Fibroblast of peridontal ligament (primary cell): ENCODE measurements at regions not wholly inside any gene's neighbourhood (a gene's known extent, or its start where the extent isn't known, plus 50 kb on each side); places are given as distances from the start of the nearest gene placed in this dataset.
A peak's percentile ranks its signal among the peaks of the same experiment; 100 is the strongest.
"Not testable (repeated sequence)": the region's sequence is repeated elsewhere in the genome, so short reads cannot be mapped to it uniquely, and the experiment has no call there.

Source experiments
- DNase-seq: peaks from one replicate; pipeline ENCODE4 v3.0.0-alpha.2; 2010; ENCODE audit errors: extremely low read depth

DNA sequence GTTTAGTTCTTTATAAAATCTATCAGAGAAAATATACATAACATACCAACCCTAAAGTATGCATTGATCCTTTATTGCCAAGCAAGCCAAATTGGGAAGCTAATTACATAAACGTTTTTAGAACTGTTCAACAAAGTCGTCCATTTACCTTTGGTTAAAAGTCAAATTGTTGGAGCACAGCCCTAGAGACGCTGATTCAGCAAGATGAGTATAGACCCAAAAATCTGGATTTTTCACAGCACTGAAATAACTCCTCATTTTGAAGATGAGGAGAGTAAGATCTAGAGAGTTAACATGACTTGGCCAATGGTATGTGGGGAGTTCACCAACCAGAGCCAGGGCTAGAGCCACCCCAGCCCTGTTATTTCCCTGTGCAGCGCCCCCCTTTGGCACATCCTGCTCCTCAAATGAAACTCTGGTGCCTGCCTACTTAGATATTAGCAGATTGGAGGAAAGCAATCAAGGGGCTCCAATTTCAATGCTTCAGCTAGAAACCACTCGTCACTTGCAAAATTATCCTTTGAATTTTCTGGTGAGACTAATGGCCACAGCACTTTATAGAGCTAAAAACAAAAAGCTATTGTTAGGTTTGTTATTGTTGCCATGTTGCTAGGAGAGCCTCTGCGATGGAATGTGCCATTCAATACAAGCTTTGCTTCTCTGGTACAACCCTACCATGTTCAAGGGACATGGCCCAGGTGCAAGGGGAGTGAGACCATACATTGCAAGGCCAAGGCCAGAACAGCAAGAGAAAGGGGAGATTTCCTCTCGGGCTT is 132.6 kb upstream of the ZEB1 start:
- no peak for DNase-seq

DNA sequence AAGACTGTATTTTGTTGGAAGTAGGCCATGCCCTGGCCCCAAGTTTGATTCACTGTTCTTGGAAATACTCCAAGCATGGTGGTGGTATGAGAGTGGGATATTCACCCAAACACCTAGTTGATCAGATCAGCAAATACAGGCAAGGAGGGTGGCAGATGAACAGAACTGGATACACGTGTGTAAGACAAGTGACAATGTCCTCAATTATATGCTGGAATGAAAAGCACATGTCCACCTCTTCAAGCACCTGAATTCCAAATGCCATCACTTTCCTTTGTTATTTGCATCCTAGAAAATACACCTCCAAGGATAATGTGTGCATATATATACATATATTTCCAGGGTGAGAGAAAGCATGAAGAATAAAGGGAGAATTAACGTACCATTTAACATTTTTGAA is 131.8 kb upstream of the ZEB1 start:
- no peak for DNase-seq

DNA sequence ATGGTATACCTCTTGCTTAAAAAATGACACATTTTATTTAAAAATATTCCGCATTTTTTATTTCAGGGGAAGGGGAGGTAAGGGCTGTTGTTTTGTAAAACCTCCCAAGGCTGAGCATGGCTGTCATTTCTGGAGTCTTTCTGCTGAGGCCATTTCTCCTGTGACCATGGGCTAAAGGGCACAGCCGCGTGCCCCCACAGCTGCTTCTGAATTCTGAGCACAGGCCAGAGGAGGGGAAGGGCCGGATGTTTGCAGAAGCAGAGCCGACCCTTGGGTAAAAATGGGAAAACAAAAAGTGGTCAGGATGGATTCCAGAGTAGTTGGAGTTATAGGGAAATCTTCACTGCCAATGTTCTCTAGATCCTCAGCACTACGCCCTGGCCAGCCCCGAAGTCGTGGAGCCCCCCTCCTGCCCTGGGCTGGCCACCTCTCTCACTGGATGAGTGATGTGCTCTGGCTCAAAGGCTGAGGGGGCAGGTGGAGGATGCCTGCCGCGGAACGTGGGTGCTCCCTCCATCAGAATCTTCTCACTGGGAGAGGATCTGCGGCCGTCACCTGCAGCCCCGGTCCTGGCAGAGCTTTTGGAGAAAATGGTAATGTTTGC is 131.3 kb upstream of the ZEB1 start:
- no peak for DNase-seq

GRCh38 chr10:31188792-31189406 is 130.1 kb upstream of the ZEB1 start:
- peak; percentile 48 for DNase-seq

DNA sequence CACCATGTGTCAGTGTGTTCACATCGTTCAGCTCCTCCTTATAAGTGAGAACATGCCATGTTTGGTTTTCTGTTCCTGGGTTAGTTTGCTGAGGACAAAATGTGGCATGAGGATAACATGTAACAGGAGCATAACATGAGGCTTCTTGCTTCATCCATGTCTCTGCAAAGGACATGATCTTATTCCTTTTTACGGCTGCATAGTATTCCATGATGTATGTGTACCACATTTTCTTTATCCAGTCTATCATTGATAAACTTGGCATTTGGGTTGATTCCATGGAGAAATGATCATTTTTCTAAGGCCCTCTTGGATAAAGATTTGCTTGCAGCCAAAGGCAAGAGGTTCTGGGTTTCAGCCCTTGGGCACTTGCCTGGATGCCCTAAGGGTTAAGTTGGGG is 128.5 kb upstream of the ZEB1 start:
- no peak for DNase-seq

- DNase-seq: no peak
Measured at GRCh38 chr10:31192475-31192874, 126.5 kb upstream of the ZEB1 start.

- no peak for DNase-seq
Measured at GRCh38 chr10:31194986-31195385, 124.0 kb upstream of the ZEB1 start.

DNA sequence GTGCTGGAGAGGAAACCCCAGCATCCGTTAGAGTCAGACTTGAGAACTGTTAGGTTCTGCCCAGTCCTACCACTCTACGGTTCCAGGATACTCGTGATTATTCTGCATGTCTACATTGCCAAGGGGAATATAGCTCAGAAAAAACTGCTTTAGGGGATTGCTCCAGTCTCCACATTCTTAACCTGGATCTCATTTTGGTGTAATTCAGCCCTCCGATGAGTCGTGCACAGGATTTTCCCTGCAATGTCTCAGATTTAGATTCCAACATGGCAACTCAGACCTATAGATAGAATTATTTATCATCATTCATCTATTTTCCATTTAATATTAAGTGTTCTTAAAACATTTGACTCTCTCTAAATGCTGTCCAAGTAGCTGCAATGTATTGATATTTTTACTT is 121.1 kb upstream of the ZEB1 start:
- peak; percentile 50 for DNase-seq

DNA sequence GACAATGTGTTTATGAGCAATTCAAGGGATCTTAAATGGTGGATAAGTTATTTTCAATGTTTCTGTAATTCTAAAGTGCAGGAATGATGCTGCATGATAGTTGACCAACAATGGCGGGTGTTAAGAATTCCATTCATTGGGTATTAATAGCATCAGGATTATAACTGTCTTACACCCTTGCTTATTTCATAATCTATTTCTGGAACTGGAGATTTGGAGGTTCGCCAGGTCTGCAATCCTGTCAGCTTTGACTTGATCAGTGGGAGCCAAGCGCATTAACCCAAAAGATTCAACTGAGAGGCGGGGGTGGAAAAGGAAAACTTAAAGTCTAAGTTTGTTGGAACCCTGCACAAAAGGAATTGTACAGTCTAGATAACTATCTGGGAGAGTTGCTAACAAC is 114.9 kb upstream of the ZEB1 start:
- peak; percentile 27 for DNase-seq

GRCh38 chr10:31207636-31208035 is 111.4 kb upstream of the ZEB1 start:
- DNase-seq: peak; percentile 58

DNA sequence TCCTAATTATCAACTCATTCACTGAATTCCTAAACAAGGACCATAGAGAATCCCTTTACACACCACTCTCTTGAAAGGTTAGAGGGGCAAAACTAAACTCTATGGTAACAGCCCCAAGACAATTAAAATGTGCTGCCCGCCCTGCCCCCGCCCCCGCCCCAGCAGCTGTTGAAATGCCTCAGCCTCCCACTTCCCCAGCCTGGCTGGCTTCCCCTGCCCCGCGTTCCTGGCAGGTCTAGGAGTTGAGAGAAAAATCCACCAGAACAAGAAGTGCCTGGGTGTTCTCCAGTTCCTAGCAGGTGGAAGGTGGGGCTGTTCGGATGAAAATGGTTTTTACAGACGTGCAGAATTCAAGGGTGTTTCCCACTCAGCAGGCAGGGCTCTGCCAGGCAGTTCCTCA is 109.5 kb upstream of the ZEB1 start:
- DNase-seq: no peak

GRCh38 chr10:31210190-31210589 is 108.8 kb upstream of the ZEB1 start:
- DNase-seq: no peak

GRCh38 chr10:31213959-31214358 is 105.1 kb upstream of the ZEB1 start:
- no peak for DNase-seq

DNA sequence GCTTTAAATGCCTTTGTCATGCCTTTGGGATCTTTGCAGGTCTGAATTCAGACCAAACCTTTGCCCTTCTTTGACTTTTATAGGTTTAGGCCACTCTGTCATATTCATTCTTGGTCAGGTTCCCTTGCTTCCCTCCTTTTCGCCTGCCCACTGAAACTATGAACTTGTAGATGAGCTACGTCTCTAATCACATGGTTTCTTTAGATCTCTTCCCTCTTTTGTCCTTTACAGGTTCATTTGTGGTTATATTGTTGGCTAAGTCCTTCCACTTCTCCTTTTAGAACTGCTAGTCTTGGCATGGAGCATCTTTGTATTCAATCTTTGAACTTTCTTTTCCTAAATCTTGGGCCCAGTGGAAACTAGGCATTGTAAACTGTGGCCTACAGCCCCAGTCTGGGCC is 104.0 kb upstream of the ZEB1 start:
- no peak for DNase-seq

DNA sequence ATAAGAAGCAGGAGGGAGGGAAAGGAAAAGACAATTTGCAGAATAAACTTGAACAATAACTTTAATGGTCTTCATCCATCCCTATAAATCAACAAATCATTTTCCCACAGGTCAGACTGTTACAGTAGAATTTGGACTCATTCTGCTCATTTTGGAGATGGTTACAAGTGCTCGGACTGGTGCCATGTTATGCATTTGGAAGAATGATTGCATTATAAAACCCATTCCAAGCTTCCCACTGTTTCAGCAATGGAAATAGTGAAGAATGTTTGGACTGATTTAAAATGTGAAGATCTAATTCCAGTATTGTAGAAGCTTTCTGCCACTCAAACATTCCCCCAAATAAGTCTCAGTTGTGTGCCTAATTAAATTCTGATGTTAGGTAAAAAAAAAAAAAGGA is 99.7 kb upstream of the ZEB1 start:
- DNase-seq: no peak

- not testable (repeated sequence) for DNase-seq
Measured at GRCh38 chr10:31228780-31229179, 90.2 kb upstream of the ZEB1 start.

DNA sequence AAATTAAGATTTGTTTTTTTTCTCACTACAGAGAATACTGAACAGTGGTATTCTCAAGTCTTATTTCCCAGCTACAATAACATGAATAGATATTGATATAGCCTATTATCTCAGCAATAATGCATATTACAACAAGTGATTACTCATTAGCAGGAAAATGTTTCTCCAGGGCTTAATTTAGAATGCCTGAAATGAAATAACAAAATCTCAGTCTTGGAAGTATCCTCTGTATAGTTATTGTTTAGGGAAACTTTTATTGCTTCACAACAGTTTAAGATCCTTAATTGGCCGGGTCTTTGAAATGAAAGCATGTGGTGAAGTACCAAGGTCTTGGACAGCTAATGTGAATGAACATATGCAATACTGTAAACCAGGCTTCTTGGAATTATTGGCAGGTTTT is 79.1 kb upstream of the ZEB1 start:
- DNase-seq: no peak

- peak; percentile 85 for DNase-seq
Measured at GRCh38 chr10:31242902-31243301, 76.1 kb upstream of the ZEB1 start.

DNA sequence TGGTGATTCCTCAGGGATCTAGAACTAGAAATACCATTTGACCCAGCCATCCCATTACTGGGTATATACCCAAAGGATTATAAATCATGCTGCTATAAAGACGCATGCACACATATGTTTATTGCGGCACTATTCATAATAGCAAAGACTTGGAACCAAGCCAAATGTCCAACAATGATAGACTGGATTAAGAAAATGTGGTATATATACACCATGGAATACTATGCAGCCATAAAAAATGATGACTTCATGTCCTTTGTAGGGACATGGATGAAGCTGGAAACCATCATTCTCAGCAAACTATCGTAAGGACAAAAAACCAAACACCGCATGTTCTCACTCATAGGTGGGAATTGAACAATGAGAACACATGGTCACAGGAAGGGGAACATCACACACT is 67.9 kb upstream of the ZEB1 start:
- not testable (repeated sequence) for DNase-seq

DNA sequence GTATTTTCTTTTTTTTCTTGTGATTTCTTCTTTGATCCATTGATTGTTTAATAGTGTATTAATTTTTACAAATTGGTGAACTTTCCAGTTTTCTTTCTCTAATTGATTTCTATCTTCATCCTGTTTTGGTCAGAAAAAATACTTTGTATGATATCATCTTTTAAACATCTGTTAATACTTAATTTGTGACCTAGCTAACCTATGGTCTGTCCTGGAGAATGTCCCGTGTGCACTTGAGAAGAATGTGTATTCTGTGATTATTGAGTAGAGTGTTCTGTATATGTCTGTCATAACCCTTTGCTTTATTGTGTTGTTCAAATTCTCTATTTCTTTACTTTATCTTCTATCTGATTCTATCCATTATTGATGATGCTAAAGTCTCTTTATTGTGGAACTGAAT is 65.8 kb upstream of the ZEB1 start:
- no peak for DNase-seq

DNA sequence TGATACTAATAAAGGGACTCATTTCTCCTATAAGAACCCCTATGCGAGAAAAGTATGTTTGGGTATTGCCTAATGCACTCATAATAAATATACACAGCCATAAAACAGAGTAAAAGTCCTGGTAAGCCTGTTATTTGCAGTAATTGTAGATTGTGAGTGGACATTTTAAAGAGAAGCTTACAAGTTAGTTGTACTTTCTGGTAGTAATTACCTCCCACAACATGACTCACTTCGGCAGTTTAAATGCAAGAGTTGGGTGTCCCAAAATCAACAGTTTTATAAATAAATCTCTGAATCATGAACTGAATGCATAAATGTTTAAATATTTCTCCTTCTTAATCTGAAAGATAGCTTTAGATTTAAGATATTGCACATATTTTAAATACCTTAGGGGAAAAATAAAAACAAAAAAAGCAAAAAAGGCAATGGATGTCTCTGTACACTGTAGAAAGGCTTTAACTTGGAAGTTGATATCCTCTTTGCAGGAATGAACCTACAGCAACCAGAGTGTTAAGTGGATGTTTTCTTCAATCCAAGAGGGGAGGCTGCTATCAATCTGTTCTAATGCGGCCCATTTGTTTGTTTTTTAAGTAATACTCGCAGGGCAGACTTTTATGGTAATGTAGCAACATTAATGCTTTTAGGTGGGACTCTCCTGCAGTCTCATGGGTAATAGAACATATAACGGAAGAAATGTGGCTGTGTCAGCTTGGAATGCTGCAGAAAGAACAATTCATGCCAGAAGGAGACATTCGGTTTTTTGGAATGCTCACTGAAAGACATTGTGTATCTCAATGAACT is 57.3 kb upstream of the ZEB1 start:
- DNase-seq: peak; percentile 94

DNA sequence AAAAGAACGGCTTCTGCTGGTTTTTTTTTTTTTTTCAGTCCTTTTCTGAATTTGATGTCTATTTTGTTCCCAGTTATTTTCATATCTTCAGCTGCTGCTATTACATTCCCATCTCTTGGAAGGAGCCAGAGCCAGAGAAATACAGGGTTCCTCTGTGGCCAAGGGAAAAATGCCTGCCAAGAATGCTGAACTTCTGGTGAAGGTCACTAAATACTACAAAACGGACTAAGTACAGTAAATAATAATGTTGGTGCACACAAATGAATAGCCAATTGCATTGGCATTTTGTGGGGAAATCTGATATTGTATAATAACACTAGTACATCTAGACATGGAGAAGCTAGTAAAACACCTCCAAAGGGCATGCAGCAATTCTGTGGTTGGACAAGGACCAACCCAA is 56.3 kb upstream of the ZEB1 start:
- DNase-seq: peak; percentile 95
